Psoas muscle (tissue), 7 donors: ENCODE measurements at regions not wholly inside any gene's neighbourhood (a gene's known extent, or its start where the extent isn't known, plus 50 kb on each side); places are given as distances from the start of the nearest gene placed in this dataset.
A peak's percentile ranks its signal among the peaks of the same experiment; 100 is the strongest.

ENCODE experiments used
- ATAC-seq, 4 donors: fragments of 200-7000 bp; cut with Tn5 transposase; one replicate each; pipeline ENCODE4 v1.9.1; 2020; ENCODE audit warnings: moderate library complexity in 3 of 4, mild to moderate bottlenecking in 2 of 4
- DNase-seq, 2 donors: peaks; one replicate each; pipeline ENCODE4 v3.0.0-alpha.2; 2020
- H3K27ac ChIP-seq: fragments of 200-600 bp; one replicate; pipeline ENCODE4 v1.8.0; 2022
- H3K27me3 ChIP-seq, 3 donors: fragments of 200-600 bp in 1 of 3; one replicate each; pipeline versions ENCODE4 v1.6.1 to v1.8.0; 2013 to 2022; ENCODE audit warnings: low read length in 2 of 3, mild to moderate bottlenecking in 2 of 3, moderate library complexity in 1 of 3; ENCODE audit not compliant: insufficient read depth in 3 of 3
- H3K36me3 ChIP-seq, 2 donors: fragments of 200-600 bp in 1 of 2; one replicate each; pipeline versions ENCODE4 v1.6.1 to v1.8.0; 2013 to 2022; ENCODE audit warnings: low read depth in 1 of 2, mild to moderate bottlenecking in 1 of 2, moderate library complexity in 1 of 2; ENCODE audit not compliant: insufficient read depth in 1 of 2
- H3K4me1 ChIP-seq: fragments of 200-600 bp; one replicate; pipeline ENCODE4 v1.8.0; 2022
- H3K4me3 ChIP-seq: fragments of 200-600 bp; one replicate; pipeline ENCODE4 v1.8.0; 2022; ENCODE audit warnings: mild to moderate bottlenecking
- H3K9me3 ChIP-seq: fragments of 200-600 bp; one replicate; pipeline ENCODE4 v1.8.0; 2022
- CTCF ChIP-seq: fragments of 200-600 bp; IDR thresholded peaks from one replicate; pipeline ENCODE4 v1.8.0; 2022; ENCODE audit warnings: antibody characterized with exemption
- WGBS, 3 donors: extraction: QIAGEN DNeasy Blood & Tissue Kit; methylation state at CpG; one replicate each; pipeline versions ENCODE4 v1.1.6 to v1.1.7; 2013; 5-methylcytosine and 5-hydroxymethylcytosine counted together
- intact Hi-C, 2 donors: fragments of 100-400 bp; cut with DNase I; formaldehyde crosslinking; loops; one replicate each; pipeline versions ENCODE4 v1.11.0 to v1.14.2; 2022
- donor health status: healthy with polysubstance abuse.
- donor health status: DM: no; HTN: no; CAD: no; lungs with moderate emphysema.
- donor health status: Bipolar disorder and iron deficiency.
- donor health status: healthy.
- donor health status: DM: yes; HTN: yes; CAD: no.
- donor health status: DM: no; HTN: no; CAD: no.
- donor health status: DM: yes; HTN: yes; CAD: no.

DNA sequence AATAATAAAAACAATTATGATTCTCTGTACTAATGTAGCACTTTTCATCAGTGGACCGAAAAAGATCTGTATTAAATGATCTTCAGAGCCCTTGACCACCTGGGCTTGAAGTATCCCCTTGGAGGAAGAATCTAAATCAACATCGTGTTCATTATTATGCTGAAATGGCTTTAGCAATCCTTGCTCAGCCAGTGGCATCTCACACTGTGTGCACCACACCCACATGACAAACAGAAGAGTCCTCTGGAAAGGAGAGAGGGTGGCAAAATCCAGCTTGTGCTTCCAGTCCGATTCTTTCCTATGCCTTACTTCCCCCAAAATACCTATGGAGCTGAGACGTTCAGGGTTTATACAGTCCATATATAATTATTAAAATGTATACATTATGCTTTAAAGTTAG lies 318.5 kb upstream of the RUNX1 start:
- DNase-seq (no peak), ATAC-seq (peak; percentile 40 to 64 (median 58))
- H3K9me3 ChIP-seq: no peaks in the 10 kb centered on the region
- H3K27me3 ChIP-seq: no peaks in the 10 kb centered on the region
- 84 to 87% (median 87%) methylated on average over 4 of the region's 4 CpGs for WGBS, 3 donors
- intact Hi-C loops: loop anchor here (10.0 kb wide), 3 partner anchors 103 to 323 kb away; partner anchors contain the start of gene RUNX1 (in 1 of the 2)
- no peak for TF ChIP-seq CTCF
- H3K36me3 ChIP-seq: no peaks in the 10 kb centered on the region
- no peak overlapping the region for H3K4me3 ChIP-seq
- peak overlapping the region; percentile 89 for H3K27ac ChIP-seq
- peaks cover 22% of the 10 kb centered on the region for H3K4me1 ChIP-seq

DNA sequence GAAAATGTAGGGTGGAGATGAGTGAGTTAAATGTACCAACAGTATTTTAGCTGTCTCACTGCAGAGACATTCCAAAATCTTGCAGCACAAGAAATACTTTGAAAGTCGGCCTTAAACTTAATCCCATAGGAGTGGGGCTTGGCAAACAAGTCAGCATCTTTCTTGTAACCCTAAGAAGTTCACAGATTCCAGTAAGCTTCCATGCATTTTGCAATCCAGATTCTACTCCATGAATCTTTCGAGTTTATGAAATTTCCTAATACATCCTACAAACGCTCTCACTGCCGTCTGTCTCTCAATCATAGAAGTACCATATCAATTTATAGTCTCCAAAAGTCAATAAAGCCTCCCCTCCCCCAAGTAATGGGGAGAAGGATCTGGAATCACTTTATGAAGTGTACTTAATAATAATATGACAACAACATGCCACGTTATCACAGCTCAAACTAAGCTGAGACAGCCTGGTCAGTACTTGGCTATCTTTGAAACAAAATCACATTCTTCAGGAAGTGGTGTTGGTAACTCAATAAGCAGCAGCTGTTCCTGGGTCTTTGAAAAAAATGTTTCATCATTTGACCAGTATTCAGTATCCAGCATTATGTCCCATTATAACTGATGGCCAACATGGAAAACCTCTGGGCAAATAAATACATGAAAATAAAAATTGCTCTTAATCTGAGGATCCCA lies 317.4 kb upstream of the RUNX1 start:
- no peak for TF ChIP-seq CTCF

DNA sequence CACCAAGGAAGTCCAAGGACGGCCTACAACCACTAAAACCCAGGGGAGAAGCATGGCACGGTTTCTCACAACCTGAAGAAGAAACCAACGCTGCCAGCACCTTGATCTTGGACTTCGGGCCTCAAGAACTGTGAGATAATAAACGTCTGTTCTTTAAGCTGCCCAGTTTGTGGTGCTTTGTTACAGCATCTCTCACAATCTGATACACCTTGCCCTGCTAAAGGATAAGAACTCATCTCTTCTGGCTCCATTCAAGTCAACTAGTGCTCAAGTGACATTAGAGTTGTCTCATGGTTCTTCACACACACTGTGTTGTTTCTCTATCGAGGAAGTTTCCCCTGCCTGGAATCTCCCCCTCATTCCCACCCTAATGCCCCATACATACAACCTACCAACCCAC lies 314.4 kb upstream of the RUNX1 start:
- 89 to 94% (median 90%) methylated on average over 6 of the region's 6 CpGs for WGBS, 3 donors

More for the DNA sequence above, 317.4 kb upstream of the RUNX1 start:
- H3K27me3 ChIP-seq: no peaks in the 10 kb centered on the region
- H3K27ac ChIP-seq: peak overlapping the region; percentile 89
- 14 to 20% (median 18%) methylated on average over 5 of the region's 5 CpGs for WGBS, 3 donors
- H3K4me1 ChIP-seq: peaks cover 22% of the 10 kb centered on the region
- DNase-seq (no peak), ATAC-seq (peak; percentile 89 to 94 (median 92))
- intact Hi-C loops: loop anchor here (1.0 to 10.0 kb wide), 4 partner anchors 102 to 322 kb away; partner anchors contain the start of gene RUNX1 (in 1 of the 2)
- no peaks in the 10 kb centered on the region for H3K36me3 ChIP-seq
- H3K9me3 ChIP-seq: no peaks in the 10 kb centered on the region
- H3K4me3 ChIP-seq: no peak overlapping the region

GRCh38 chr21:35361988-35362387 lies 312.9 kb upstream of the RUNX1 start:
- ATAC-seq: no peak
- no peak for TF ChIP-seq CTCF
- H3K4me3 ChIP-seq: no peak overlapping the region
- peaks cover 21% of the 10 kb centered on the region for H3K4me1 ChIP-seq
- H3K27ac ChIP-seq: no peak overlapping the region
- no peaks in the 10 kb centered on the region for H3K9me3 ChIP-seq
- intact Hi-C loops: loop anchor here (10.0 kb wide), 3 partner anchors 97 to 317 kb away; partner anchors contain the start of gene RUNX1 (in 1 of the 2)
- no peak for DNase-seq
- no peaks in the 10 kb centered on the region for H3K36me3 ChIP-seq
- H3K27me3 ChIP-seq: no peaks in the 10 kb centered on the region

More for the DNA sequence above, 314.4 kb upstream of the RUNX1 start:
- Histone ChIP-seq H3K27ac (no peak overlapping the region), H3K4me1 (peaks cover 28% of the 10 kb centered on the region), H3K9me3 (no peaks in the 10 kb centered on the region), H3K27me3 (no peaks in the 10 kb centered on the region), H3K36me3 (no peaks in the 10 kb centered on the region), H3K4me3 (no peak overlapping the region)
- no peak for DNase-seq
- no peak for ATAC-seq
- no peak for TF ChIP-seq CTCF
- intact Hi-C loops: loop anchor here (10.0 kb wide), 3 partner anchors 99 to 319 kb away; partner anchors contain the start of gene RUNX1 (in 1 of the 2)
